ENCODE measurements at regions not wholly inside any gene's neighbourhood (a gene's known extent, or its start where the extent isn't known, plus 50 kb on each side); places are given as distances from the start of the nearest gene placed in this dataset.

- ChIA-PET POLR2A (ENCODE audit: low non-redundant PET) (no interaction called here), CTCF (interaction anchor here (1.1 kb wide), 1 partner anchor 11 kb away, joined by 4 read pairs; no protein-coding TSS in a partner anchor)
- no peak for DNase-seq (ENCODE audit: low spot score)
- TF ChIP-seq CTCF (conservative IDR thresholded peaks at IDR 0.05; ENCODE audit: low read depth): no peak
- no peak overlapping the region for H3K27ac ChIP-seq
Observed at GRCh38 chr20:40808936-40809335, 119.9 kb upstream of the MAFB start.

- CTCF ChIA-PET: interaction anchor here (1.1 kb wide), 1 partner anchor 12 kb away, joined by 4 read pairs; no protein-coding TSS in a partner anchor
- POLR2A ChIA-PET (ENCODE audit: low non-redundant PET): no interaction called here
- DNase-seq (ENCODE audit: low spot score): no peak
- no peak for TF ChIP-seq CTCF (conservative IDR thresholded peaks at IDR 0.05; ENCODE audit: low read depth)
- H3K27ac ChIP-seq: no peak overlapping the region
Observed at GRCh38 chr20:40809361-40809760, 120.3 kb upstream of the MAFB start.

DNA sequence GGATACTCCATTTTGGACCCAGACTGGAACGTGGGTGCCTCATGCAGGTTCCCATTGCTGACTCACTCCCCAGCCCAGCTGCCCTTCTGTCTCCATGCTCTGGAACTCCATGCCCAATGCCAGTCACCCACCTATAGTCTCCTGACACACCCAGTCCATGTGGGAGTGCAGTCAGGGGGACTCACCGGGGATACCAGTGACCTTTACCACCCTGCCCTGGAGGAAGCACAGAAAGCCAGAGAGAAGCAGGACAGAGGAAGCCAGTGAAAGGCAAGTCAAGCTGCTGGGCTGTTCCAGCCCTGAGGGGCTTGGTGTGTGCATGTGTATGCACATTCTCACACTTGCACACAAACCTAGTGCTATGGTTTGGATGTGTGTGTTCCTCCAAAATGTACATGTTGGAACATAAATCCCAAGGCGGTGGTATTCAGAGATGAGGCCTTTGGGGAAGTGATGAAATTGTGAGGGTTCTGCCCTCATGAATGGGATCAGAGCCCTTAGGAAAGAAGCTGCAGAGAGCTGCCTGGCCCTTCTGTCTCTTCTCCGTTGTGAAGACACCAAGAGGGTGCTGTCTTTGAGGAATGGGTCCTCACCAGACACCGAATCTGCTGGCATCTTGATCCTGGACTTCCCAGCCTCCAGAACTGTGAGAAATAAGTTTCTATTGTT is 121.4 kb upstream of the MAFB start:
- H3K27ac ChIP-seq: no peak overlapping the region
- POLR2A ChIA-PET (ENCODE audit: low non-redundant PET): no interaction called here
- CTCF ChIA-PET: interaction anchor here (0.5 kb wide), 1 partner anchor 763 kb away, joined by 3 read pairs; no protein-coding TSS in a partner anchor
- no peak for DNase-seq (ENCODE audit: low spot score)
- TF ChIP-seq CTCF (conservative IDR thresholded peaks at IDR 0.05; ENCODE audit: low read depth): no peak

DNA sequence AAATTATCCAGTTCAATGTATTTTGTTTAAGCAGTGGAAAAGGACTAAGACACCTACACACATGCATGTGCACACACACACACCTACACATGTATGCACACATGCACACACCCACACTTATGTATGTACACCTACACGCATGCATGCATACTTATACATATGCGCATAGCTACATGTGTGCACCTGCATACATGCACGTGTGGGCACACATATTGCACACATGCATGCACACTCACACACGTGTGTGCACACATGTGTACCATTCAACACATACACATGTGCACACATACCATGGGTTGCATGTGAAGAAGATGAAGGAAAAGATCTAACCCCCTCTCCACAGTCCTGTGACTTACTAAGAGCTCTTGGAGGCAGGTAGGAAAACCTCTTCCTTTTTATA is 122.0 kb upstream of the MAFB start:
- no peak overlapping the region for H3K27ac ChIP-seq
- CTCF ChIA-PET: interaction anchor here (0.5 to 0.9 kb wide), 2 partner anchors 58 to 763 kb away, joined by 3 to 4 read pairs; no protein-coding TSS in a partner anchor
- POLR2A ChIA-PET (ENCODE audit: low non-redundant PET): no interaction called here
- DNase-seq (ENCODE audit: low spot score): no peak
- no peak for TF ChIP-seq CTCF (conservative IDR thresholded peaks at IDR 0.05; ENCODE audit: low read depth)

DNA sequence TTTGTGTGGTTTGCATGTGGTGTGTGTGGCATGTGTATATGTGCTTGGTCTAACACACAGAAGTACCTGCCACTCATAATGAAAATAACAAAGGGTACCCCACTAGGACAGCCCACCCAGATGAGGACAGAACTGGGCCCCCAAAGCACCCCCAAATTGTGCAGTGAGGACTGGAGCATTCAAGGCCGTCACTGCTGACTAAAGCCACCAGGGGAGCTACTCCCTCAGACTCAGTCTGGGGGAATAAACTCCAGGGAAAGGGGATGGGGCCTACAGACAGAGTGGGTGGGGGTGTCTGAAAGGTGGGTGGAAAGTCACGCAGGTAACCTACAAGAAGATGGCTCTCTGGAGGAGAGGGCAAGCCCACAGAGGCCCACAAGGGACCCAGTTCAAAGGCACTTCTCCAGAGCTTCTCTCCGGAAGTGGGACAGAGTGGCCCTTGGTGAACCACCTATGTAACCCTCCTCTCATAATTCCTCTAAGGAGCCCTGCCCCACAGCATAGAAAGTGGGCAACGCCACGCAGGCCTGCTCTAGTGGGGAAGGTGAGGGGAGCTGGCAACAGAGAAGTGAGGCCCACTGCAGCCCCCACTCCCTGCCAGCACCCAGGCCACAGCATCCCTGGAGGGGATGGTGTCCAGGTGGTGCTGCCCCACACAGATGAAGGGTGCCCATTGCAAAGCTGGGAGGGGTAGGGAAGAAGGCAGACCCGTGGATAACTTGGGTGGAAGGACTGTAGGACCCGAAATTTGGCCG is 122.8 kb upstream of the MAFB start:
- no peak overlapping the region for H3K27ac ChIP-seq
- ChIA-PET POLR2A (ENCODE audit: low non-redundant PET) (no interaction called here), CTCF (interaction anchor here (0.9 to 1.1 kb wide), 2 partner anchors 19 to 57 kb away, joined by 4 to 6 read pairs; no protein-coding TSS in a partner anchor)
- TF ChIP-seq CTCF (conservative IDR thresholded peaks at IDR 0.05; ENCODE audit: low read depth): no peak
- no peak for DNase-seq (ENCODE audit: low spot score)

GRCh38 chr20:40812415-40812925 is 123.4 kb upstream of the MAFB start:
- POLR2A ChIA-PET (ENCODE audit: low non-redundant PET): no interaction called here
- CTCF ChIA-PET: interaction anchor here (1.1 kb wide), 1 partner anchor 20 kb away, joined by 6 read pairs; no protein-coding TSS in a partner anchor
- no peak for TF ChIP-seq CTCF (conservative IDR thresholded peaks at IDR 0.05; ENCODE audit: low read depth)
- no peak overlapping the region for H3K27ac ChIP-seq
- DNase-seq (ENCODE audit: low spot score): no peak

Measured in RWPE1 (cell line).